Mesendoderm (in vitro differentiated cells): ENCODE measurements at regions not wholly inside any gene's neighbourhood (a gene's known extent, or its start where the extent isn't known, plus 50 kb on each side); places are given as distances from the start of the nearest gene placed in this dataset.

Source experiments
- DNase-seq: peaks from one replicate; pipeline ENCODE4 v3.0.0; 2013
- H2AK5ac ChIP-seq: 2 replicates; pipeline ENCODE4 v1.6.1; 2013; ENCODE audit warnings: low read length, inconsistent platforms
- H2BK120ac ChIP-seq: 2 replicates; pipeline ENCODE4 v1.6.1; 2013; ENCODE audit warnings: low read depth, mild to moderate bottlenecking, low read length, moderate library complexity, mixed read lengths
- H2BK15ac ChIP-seq: replicated peaks from 2 replicates; pipeline ENCODE4 v1.6.1; 2013; ENCODE audit warnings: low read depth, mild to moderate bottlenecking, moderate library complexity
- H2BK5ac ChIP-seq: 2 replicates; pipeline ENCODE4 v1.6.1; 2013; ENCODE audit warnings: low read length, inconsistent platforms
- H3K18ac ChIP-seq: 2 replicates; pipeline ENCODE4 v1.6.1; 2013; ENCODE audit warnings: mild to moderate bottlenecking, low read length, mixed read lengths
- H3K23ac ChIP-seq: one replicate; pipeline ENCODE4 v1.6.1; 2013; ENCODE audit warnings: low read length
- H3K27ac ChIP-seq: 2 replicates; pipeline ENCODE4 v1.5.1; 2013; ENCODE audit warnings: low read depth, mild to moderate bottlenecking, inconsistent platforms, low read length, moderate library complexity
- H3K27me3 ChIP-seq: 2 replicates; pipeline ENCODE4 v1.6.1; 2013; ENCODE audit warnings: low read length, control low read depth, mild to moderate bottlenecking, inconsistent platforms; ENCODE audit not compliant: insufficient read depth, poor library complexity
- H3K36me3 ChIP-seq: 2 replicates; pipeline ENCODE4 v1.6.1; 2013; ENCODE audit warnings: low read length, inconsistent platforms; ENCODE audit not compliant: control insufficient read depth, insufficient read depth
- H3K4ac ChIP-seq: one replicate; pipeline ENCODE4 v1.6.1; 2013; ENCODE audit warnings: low read depth, mild to moderate bottlenecking, low read length, moderate library complexity
- H3K4me1 ChIP-seq: 2 replicates; pipeline ENCODE4 v1.6.1; 2013; ENCODE audit warnings: low read depth, low read length, inconsistent platforms; ENCODE audit not compliant: control insufficient read depth
- H3K4me2 ChIP-seq: 2 replicates; pipeline ENCODE4 v1.6.1; 2013; ENCODE audit warnings: low read length
- H3K4me3 ChIP-seq: 2 replicates; pipeline ENCODE4 v1.5.1; 2013; ENCODE audit warnings: mild to moderate bottlenecking, low read length
- H3K56ac ChIP-seq: one replicate; pipeline ENCODE4 v1.6.1; 2013; ENCODE audit warnings: low read length
- H3K79me1 ChIP-seq: 2 replicates; pipeline ENCODE4 v1.6.1; 2013; ENCODE audit warnings: low read length, inconsistent platforms
- H3K79me2 ChIP-seq: 2 replicates; pipeline ENCODE4 v1.6.1; 2013; ENCODE audit warnings: mild to moderate bottlenecking, low read length; ENCODE audit not compliant: control insufficient read depth, insufficient read depth
- H3K9ac ChIP-seq: 2 replicates; pipeline ENCODE4 v1.6.1; 2013; ENCODE audit warnings: low read length, inconsistent platforms
- H4K5ac ChIP-seq: one replicate; pipeline ENCODE4 v1.6.1; 2013; ENCODE audit warnings: low read length
- H4K8ac ChIP-seq: one replicate; pipeline ENCODE4 v1.6.1; 2013; ENCODE audit warnings: low read depth, mild to moderate bottlenecking, control low read depth, low read length, moderate library complexity
- WGBS: extraction: QIAGEN DNeasy Blood & Tissue Kit; methylation state at CpG from one replicate; pipeline ENCODE4 v1.1.7; 2013; ENCODE audit warnings: low lambda C conversion rate, missing lambda C conversion rate; ENCODE audit not compliant: insufficient coverage; ENCODE audit errors: extremely low coverage; 5-methylcytosine and 5-hydroxymethylcytosine counted together

DNA sequence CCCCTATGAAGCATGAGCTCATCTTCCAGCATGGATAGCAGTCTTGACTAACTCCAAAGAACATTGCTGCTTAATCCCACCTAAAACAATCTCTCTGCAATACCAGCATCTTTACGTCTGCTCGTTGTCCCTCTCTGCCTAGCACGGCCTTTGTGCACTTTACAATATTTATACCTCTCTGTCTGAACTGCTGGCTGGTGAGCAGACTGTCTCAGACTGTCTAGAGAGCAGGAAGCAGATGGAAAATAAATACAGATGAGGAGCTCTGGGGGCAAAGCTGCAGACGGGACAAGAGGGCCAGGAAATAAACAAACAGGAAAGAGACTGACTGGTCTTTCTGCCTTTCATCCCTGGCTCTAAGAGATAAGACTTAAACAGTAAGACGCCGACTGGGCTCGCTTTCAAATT is 224.8 kb downstream of the ENC1 start:
- H3K79me1 ChIP-seq: no peaks in the 10 kb centered on the region
- no peak overlapping the region for H2AK5ac ChIP-seq
- no peak overlapping the region for H3K23ac ChIP-seq
- H3K27me3 ChIP-seq: no peaks in the 10 kb centered on the region
- H3K27ac ChIP-seq: no peak overlapping the region
- H3K4me1 ChIP-seq: peaks cover 4% of the 10 kb centered on the region
- H2BK5ac ChIP-seq: no peak overlapping the region
- WGBS: no CpG with 5 or more reads among the region's 7 CpGs
- no peak for DNase-seq
- no peak overlapping the region for H4K5ac ChIP-seq
- H3K18ac ChIP-seq: peak overlapping the region; percentile 43
- peak overlapping the region; percentile 15 for H3K9ac ChIP-seq
- H3K4ac ChIP-seq: no peak overlapping the region
- no peaks in the 10 kb centered on the region for H3K79me2 ChIP-seq
- H3K4me3 ChIP-seq: no peak overlapping the region
- no peak overlapping the region for H4K8ac ChIP-seq
- H2BK15ac ChIP-seq: no peak overlapping the region
- H3K36me3 ChIP-seq: no peaks in the 10 kb centered on the region
- H2BK120ac ChIP-seq: no peak overlapping the region
- H3K4me2 ChIP-seq: no peak overlapping the region
- H3K56ac ChIP-seq: peak overlapping the region; percentile 65

GRCh38 chr5:74414228-74414627 is 226.3 kb downstream of the ENC1 start:
- Histone ChIP-seq H4K8ac (no peak overlapping the region), H3K4me1 (peaks cover 4% of the 10 kb centered on the region), H2BK5ac (no peak overlapping the region), H3K9ac (no peak overlapping the region), H3K4ac (no peak overlapping the region), H3K56ac (no peak overlapping the region), H3K27ac (no peak overlapping the region), H3K36me3 (no peaks in the 10 kb centered on the region), H3K23ac (no peak overlapping the region), H3K79me1 (no peaks in the 10 kb centered on the region), H2BK120ac (no peak overlapping the region), H3K4me3 (no peak overlapping the region), H3K18ac (no peak overlapping the region), H2AK5ac (no peak overlapping the region), H3K79me2 (no peaks in the 10 kb centered on the region), H3K4me2 (no peak overlapping the region), H3K27me3 (no peaks in the 10 kb centered on the region), H4K5ac (no peak overlapping the region), H2BK15ac (no peak overlapping the region)
- no peak for DNase-seq
- no CpG with 5 or more reads among the region's 2 CpGs for WGBS

GRCh38 chr5:74413403-74414048 is 227.0 kb downstream of the ENC1 start:
- H3K27ac ChIP-seq: no peak overlapping the region
- WGBS: no CpG with 5 or more reads among the region's 3 CpGs
- H3K9ac ChIP-seq: no peak overlapping the region
- H3K4ac ChIP-seq: peak overlapping the region; percentile 70
- H3K27me3 ChIP-seq: no peaks in the 10 kb centered on the region
- H3K18ac ChIP-seq: peak overlapping the region; percentile 28
- H2BK120ac ChIP-seq: no peak overlapping the region
- no peaks in the 10 kb centered on the region for H3K79me1 ChIP-seq
- no peaks in the 10 kb centered on the region for H3K36me3 ChIP-seq
- H4K8ac ChIP-seq: no peak overlapping the region
- no peaks in the 10 kb centered on the region for H3K79me2 ChIP-seq
- H3K56ac ChIP-seq: no peak overlapping the region
- no peak overlapping the region for H2BK5ac ChIP-seq
- no peak for DNase-seq
- peaks cover 4% of the 10 kb centered on the region for H3K4me1 ChIP-seq
- H3K23ac ChIP-seq: no peak overlapping the region
- H2AK5ac ChIP-seq: no peak overlapping the region
- no peak overlapping the region for H3K4me3 ChIP-seq
- no peak overlapping the region for H3K4me2 ChIP-seq
- H2BK15ac ChIP-seq: peak overlapping the region; percentile 12
- H4K5ac ChIP-seq: no peak overlapping the region

DNA sequence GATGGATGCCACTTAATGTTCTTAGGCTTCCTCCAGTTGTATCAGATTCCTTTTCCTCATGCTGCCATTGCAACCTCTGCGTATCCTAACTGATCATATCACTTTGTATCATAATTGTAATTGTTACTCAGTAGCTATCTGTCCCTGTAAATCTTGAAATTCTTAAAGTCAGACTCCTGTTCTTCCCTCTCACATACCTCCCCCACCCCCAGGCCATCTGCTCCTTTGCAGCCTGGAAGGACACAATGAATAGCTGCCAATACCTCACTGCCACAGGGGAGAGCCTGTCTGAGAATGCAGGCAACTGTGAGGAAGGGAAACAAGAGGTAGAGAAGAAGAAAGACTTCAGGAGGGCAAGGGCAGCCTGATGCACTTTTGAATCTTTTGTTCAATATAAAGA is 228.5 kb downstream of the ENC1 start:
- WGBS: no CpG with 5 or more reads among the region's 1 CpG
- H4K5ac ChIP-seq: no peak overlapping the region
- DNase-seq: peak; percentile 89

GRCh38 chr5:74409712-74410111 is 230.8 kb downstream of the ENC1 start:
- H2BK120ac ChIP-seq: no peak overlapping the region
- no peaks in the 10 kb centered on the region for H3K27me3 ChIP-seq
- DNase-seq: no peak
- peaks cover 2% of the 10 kb centered on the region for H3K4me1 ChIP-seq
- H3K56ac ChIP-seq: no peak overlapping the region
- H3K4me3 ChIP-seq: no peak overlapping the region
- H3K27ac ChIP-seq: no peak overlapping the region
- H3K18ac ChIP-seq: no peak overlapping the region
- H3K79me2 ChIP-seq: no peaks in the 10 kb centered on the region
- no peak overlapping the region for H2AK5ac ChIP-seq
- no peak overlapping the region for H4K5ac ChIP-seq
- no peak overlapping the region for H3K4me2 ChIP-seq
- no peak overlapping the region for H3K9ac ChIP-seq
- no peak overlapping the region for H2BK15ac ChIP-seq
- H3K23ac ChIP-seq: no peak overlapping the region
- H3K36me3 ChIP-seq: no peaks in the 10 kb centered on the region
- no peaks in the 10 kb centered on the region for H3K79me1 ChIP-seq
- no peak overlapping the region for H4K8ac ChIP-seq
- H2BK5ac ChIP-seq: no peak overlapping the region
- no peak overlapping the region for H3K4ac ChIP-seq

More for the DNA sequence above, 228.5 kb downstream of the ENC1 start:
- Histone ChIP-seq H3K36me3 (no peaks in the 10 kb centered on the region), H4K8ac (no peak overlapping the region), H2BK120ac (no peak overlapping the region), H3K4ac (no peak overlapping the region), H2AK5ac (no peak overlapping the region), H3K4me1 (peaks cover 4% of the 10 kb centered on the region), H3K27ac (no peak overlapping the region), H3K56ac (no peak overlapping the region), H3K4me2 (no peak overlapping the region), H3K4me3 (no peak overlapping the region), H2BK15ac (no peak overlapping the region), H3K79me2 (no peaks in the 10 kb centered on the region), H2BK5ac (no peak overlapping the region), H3K23ac (no peak overlapping the region), H3K9ac (no peak overlapping the region), H3K79me1 (no peaks in the 10 kb centered on the region), H3K27me3 (no peaks in the 10 kb centered on the region), H3K18ac (no peak overlapping the region)

DNA sequence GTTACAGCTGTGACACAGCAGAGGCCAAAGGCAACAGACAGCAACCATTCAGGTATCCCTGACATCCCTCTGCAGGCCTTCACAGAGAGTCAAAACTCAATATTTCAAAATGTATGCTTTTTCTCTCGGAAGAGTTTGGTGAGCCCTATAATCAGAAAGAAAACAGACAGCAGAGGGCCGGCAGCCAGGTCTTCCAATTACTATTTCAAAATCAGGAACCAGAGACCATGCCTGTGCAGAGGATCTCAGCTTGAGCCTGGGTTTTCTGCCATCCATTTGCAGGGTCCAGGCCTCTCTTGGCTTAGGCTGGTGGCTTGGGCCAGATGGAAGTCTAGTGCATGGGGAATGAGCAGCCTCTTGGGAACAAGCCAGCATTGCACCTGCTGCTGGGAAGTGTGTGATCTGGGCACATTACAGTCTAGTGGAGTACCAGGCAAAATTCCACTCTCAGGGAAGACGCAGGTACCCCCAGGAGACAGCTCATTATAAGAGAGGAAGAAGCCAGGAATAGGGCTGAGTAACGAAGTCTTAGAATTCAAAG is 231.3 kb downstream of the ENC1 start:
- no peaks in the 10 kb centered on the region for H3K27me3 ChIP-seq

More for the DNA sequence above, 231.3 kb downstream of the ENC1 start:
- no peak overlapping the region for H4K8ac ChIP-seq
- H3K18ac ChIP-seq: no peak overlapping the region
- DNase-seq: no peak
- H2BK5ac ChIP-seq: no peak overlapping the region
- no peak overlapping the region for H2BK15ac ChIP-seq
- no peak overlapping the region for H2BK120ac ChIP-seq
- H3K27ac ChIP-seq: no peak overlapping the region
- no peaks in the 10 kb centered on the region for H3K36me3 ChIP-seq
- H2AK5ac ChIP-seq: no peak overlapping the region
- no peak overlapping the region for H3K4ac ChIP-seq
- H3K4me3 ChIP-seq: no peak overlapping the region
- WGBS: no CpG with 5 or more reads among the region's 4 CpGs
- H4K5ac ChIP-seq: no peak overlapping the region
- no peaks in the 10 kb centered on the region for H3K79me1 ChIP-seq
- H3K56ac ChIP-seq: no peak overlapping the region
- H3K9ac ChIP-seq: no peak overlapping the region
- H3K4me2 ChIP-seq: no peak overlapping the region
- H3K4me1 ChIP-seq: peaks cover 2% of the 10 kb centered on the region
- no peaks in the 10 kb centered on the region for H3K79me2 ChIP-seq
- H3K23ac ChIP-seq: no peak overlapping the region
